Transverse colon (tissue), 4 donors: ENCODE measurements at regions not wholly inside any gene's neighbourhood (a gene's known extent, or its start where the extent isn't known, plus 50 kb on each side); places are given as distances from the start of the nearest gene placed in this dataset.

Experiments
- POLR2A ChIP-seq: fragments of 450-650 bp; IDR thresholded peaks from one replicate; pipeline ENCODE4 v1.6.1; 2016; ENCODE audit warnings: antibody characterized with exemption, mild to moderate bottlenecking, moderate library complexity
- POLR2AphosphoS5 ChIP-seq, 3 donors: sonication (generic); formaldehyde crosslinking; IDR thresholded peaks; one replicate each; pipeline ENCODE4 v1.6.1; 2016; ENCODE audit warnings: antibody characterized with exemption in 3 of 3
- TF ChIP-seq, protein P1 (sequence below), 5 experiments: fragments of 200-600 bp in 3 of 5; fragments of 450-650 bp in 2 of 5; sonication (generic) in 3 of 5; IDR thresholded peaks; 1 replicate in 2 of 5; 2 replicates in 3 of 5; pipeline ENCODE4 v1.5.1; 2016 to 2017; ENCODE audit warnings: antibody characterized with exemption in 5 of 5, inconsistent platforms in 3 of 5, mild to moderate bottlenecking in 2 of 5, moderate library complexity in 1 of 5

DNA sequence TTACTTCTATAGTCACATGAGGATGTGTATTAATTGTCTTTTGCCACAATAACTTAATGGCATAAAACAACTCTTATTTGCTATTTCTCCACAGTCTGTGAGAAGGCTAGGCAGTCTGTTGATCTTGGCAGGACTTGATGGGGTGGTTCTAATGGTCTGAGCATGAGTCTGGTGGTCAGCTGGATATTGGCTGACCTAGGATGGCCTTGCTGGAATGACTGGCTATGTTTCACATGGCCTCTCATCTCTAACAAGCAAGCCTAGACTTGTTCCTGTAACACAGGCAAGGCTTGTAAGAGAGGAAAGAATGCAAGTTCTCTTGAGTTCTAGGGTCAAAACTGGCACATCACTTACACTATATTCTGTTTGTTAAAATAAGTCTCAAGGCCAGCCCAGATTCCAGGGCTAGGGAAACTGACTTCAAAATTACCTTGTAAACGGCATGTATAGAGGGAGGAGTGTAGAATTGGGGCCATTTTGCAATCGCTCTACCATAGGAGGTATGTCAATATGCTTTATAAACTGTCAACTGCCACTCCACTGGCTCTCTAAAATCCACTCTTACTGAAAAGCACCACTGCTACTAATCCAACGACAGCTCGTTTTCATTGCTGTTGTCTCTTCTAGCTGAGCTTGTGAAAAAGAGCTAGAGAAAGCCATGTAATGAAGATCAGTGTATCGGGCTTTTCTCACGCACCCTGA lies 325.0 kb upstream of the PKDCC start:
- TF ChIP-seq, protein P1, sequence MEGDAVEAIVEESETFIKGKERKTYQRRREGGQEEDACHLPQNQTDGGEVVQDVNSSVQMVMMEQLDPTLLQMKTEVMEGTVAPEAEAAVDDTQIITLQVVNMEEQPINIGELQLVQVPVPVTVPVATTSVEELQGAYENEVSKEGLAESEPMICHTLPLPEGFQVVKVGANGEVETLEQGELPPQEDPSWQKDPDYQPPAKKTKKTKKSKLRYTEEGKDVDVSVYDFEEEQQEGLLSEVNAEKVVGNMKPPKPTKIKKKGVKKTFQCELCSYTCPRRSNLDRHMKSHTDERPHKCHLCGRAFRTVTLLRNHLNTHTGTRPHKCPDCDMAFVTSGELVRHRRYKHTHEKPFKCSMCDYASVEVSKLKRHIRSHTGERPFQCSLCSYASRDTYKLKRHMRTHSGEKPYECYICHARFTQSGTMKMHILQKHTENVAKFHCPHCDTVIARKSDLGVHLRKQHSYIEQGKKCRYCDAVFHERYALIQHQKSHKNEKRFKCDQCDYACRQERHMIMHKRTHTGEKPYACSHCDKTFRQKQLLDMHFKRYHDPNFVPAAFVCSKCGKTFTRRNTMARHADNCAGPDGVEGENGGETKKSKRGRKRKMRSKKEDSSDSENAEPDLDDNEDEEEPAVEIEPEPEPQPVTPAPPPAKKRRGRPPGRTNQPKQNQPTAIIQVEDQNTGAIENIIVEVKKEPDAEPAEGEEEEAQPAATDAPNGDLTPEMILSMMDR (IDR thresholded peaks at IDR 0.05) = no peak
- TF ChIP-seq POLR2AphosphoS5 (IDR thresholded peaks at IDR 0.05) (no peak), POLR2A (no peak)
